ENCODE measurements at regions not wholly inside any gene's neighbourhood (a gene's known extent, or its start where the extent isn't known, plus 50 kb on each side); places are given as distances from the start of the nearest gene placed in this dataset.

DNA sequence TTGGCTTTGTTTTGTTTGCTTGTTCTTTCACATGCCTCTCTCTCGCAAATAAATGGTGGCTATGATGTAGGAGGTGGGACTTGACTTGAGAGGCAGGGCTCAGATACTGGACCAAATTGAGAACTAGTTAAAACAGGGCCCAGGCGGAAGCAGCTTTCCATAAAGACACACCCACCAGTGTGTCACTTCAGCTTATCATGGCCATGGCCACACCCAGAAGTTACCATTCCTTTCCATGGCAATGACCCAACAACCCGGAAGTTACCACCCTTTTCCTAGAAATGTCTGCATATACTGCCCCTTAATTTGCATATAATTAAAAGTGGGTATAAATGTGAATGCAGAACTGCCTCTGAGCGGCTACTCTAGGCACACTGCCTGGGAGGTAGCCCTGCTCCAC lies 62.6 kb upstream of the CNTN4 start (continued):
- TF ChIP-seq KLF16 (IDR thresholded peaks at IDR 0.05) (no peak), SLC30A9 (CRISPR knock-in tag; IDR thresholded peaks at IDR 0.05) (no peak), MXI1 (IDR thresholded peaks at IDR 0.05; ENCODE audit: low read depth, low read length) (no peak)

GRCh38 chr3:2041931-2042330 lies 56.7 kb upstream of the CNTN4 start:
- intact Hi-C loops (cut with micrococcal nuclease), result no loop called here
- no TSS peak for BruUV-seq (replicated peaks)
- Histone ChIP-seq H3K9ac (ENCODE audit: insufficient read depth in 1 of 2, low read depth in 2 of 2, low read length in 2 of 2) (no peak overlapping the region), H3K9me1 (ENCODE audit: control insufficient read depth, insufficient read depth, low read length) (no peaks in the 10 kb centered on the region), H3K4me2 (ENCODE audit: insufficient read depth, low read length) (no peak overlapping the region), H3K4me3 (no peak overlapping the region), H4K20me1 (replicated peaks; ENCODE audit: control insufficient read depth, insufficient read depth, low read length) (no peaks in the 10 kb centered on the region), H3K36me3 (ENCODE audit: control insufficient read depth, insufficient read depth, low read length) (no peaks in the 10 kb centered on the region), H3K9me3 (replicated peaks; ENCODE audit: control insufficient read depth, insufficient read depth, low read depth, low read length) (peaks cover 2% of the 10 kb centered on the region), H3K4me1 (replicated peaks in 1 of 2; ENCODE audit: control insufficient read depth in 2 of 2, insufficient read depth in 2 of 2, low read length in 2 of 2) (no peaks in the 10 kb centered on the region), H3K79me2 (ENCODE audit: control insufficient read depth, insufficient read depth, low read length) (no peaks in the 10 kb centered on the region), H2AFZ (ENCODE audit: low read depth, low read length) (no peak overlapping the region), H3K27me3 (ENCODE audit: control insufficient read depth in 2 of 2, insufficient read depth in 2 of 2, low read length in 2 of 2) (no peaks in the 10 kb centered on the region), H3K27ac (ENCODE audit: extremely low read depth, low read depth, low read length) (no peak overlapping the region)
- CTCF ChIA-PET (ENCODE audit: low intra/inter-chr PET ratio), result no interaction called here
- in situ Hi-C loops (cut with MboI), result no loop called here
- WGBS (ENCODE audit: insufficient coverage, low coverage, missing lambda C conversion rate), result 4% methylated on average over 3 of the region's 3 CpGs
- no peak for FAIRE-seq
- no peak for DNase-seq (ENCODE audit: extremely low read depth in 1 of 4, low spot score in 3 of 4)
- POLR2A ChIA-PET, result no interaction called here
- no peak for ATAC-seq
- TF ChIP-seq HDAC8 (tag; IDR thresholded peaks at IDR 0.05), result no peak
- no peak for TF ChIP-seq ZKSCAN1 (IDR thresholded peaks at IDR 0.05; ENCODE audit: low read depth, low read length)
- no peak for TF ChIP-seq NR2C1 (IDR thresholded peaks at IDR 0.05)
- no peak for TF ChIP-seq NR2C1 (tag; IDR thresholded peaks at IDR 0.05)
- no peak for TF ChIP-seq ADNP (tag; IDR thresholded peaks at IDR 0.05)
- TF ChIP-seq ZNF197 (CRISPR knock-in tag; IDR thresholded peaks at IDR 0.05; ENCODE audit: low read depth), result no peak
- TF ChIP-seq, protein P1, sequence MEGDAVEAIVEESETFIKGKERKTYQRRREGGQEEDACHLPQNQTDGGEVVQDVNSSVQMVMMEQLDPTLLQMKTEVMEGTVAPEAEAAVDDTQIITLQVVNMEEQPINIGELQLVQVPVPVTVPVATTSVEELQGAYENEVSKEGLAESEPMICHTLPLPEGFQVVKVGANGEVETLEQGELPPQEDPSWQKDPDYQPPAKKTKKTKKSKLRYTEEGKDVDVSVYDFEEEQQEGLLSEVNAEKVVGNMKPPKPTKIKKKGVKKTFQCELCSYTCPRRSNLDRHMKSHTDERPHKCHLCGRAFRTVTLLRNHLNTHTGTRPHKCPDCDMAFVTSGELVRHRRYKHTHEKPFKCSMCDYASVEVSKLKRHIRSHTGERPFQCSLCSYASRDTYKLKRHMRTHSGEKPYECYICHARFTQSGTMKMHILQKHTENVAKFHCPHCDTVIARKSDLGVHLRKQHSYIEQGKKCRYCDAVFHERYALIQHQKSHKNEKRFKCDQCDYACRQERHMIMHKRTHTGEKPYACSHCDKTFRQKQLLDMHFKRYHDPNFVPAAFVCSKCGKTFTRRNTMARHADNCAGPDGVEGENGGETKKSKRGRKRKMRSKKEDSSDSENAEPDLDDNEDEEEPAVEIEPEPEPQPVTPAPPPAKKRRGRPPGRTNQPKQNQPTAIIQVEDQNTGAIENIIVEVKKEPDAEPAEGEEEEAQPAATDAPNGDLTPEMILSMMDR (IDR thresholded peaks at IDR 0.05 in 2 of 3, conservative IDR thresholded peaks at IDR 0.05 in 1 of 3; ENCODE audit: insufficient read depth in 2 of 3, low read depth in 1 of 3, low read length in 3 of 3), result no peak
- no peak for TF ChIP-seq TEAD2 (tag; IDR thresholded peaks at IDR 0.05)
- no peak for TF ChIP-seq ZNF12 (CRISPR knock-in tag; IDR thresholded peaks at IDR 0.05)
- TF ChIP-seq ZNF143 (CRISPR knock-in tag; IDR thresholded peaks at IDR 0.05), result no peak
- TF ChIP-seq KAT8 (IDR thresholded peaks at IDR 0.05; ENCODE audit: low read depth), result no peak
- no peak for TF ChIP-seq ZFP36 (IDR thresholded peaks at IDR 0.05; ENCODE audit: low read depth, low read length, partially characterized antibody)
- TF ChIP-seq RUNX1 (IDR thresholded peaks at IDR 0.05; ENCODE audit: low read depth), result no peak
- TF ChIP-seq, protein P2, sequence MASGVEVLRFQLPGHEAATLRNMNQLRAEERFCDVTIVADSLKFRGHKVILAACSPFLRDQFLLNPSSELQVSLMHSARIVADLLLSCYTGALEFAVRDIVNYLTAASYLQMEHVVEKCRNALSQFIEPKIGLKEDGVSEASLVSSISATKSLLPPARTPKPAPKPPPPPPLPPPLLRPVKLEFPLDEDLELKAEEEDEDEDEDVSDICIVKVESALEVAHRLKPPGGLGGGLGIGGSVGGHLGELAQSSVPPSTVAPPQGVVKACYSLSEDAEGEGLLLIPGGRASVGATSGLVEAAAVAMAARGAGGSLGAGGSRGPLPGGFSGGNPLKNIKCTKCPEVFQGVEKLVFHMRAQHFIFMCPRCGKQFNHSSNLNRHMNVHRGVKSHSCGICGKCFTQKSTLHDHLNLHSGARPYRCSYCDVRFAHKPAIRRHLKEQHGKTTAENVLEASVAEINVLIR (CRISPR knock-in tag; IDR thresholded peaks at IDR 0.05), result no peak
- TF ChIP-seq, protein P3, sequence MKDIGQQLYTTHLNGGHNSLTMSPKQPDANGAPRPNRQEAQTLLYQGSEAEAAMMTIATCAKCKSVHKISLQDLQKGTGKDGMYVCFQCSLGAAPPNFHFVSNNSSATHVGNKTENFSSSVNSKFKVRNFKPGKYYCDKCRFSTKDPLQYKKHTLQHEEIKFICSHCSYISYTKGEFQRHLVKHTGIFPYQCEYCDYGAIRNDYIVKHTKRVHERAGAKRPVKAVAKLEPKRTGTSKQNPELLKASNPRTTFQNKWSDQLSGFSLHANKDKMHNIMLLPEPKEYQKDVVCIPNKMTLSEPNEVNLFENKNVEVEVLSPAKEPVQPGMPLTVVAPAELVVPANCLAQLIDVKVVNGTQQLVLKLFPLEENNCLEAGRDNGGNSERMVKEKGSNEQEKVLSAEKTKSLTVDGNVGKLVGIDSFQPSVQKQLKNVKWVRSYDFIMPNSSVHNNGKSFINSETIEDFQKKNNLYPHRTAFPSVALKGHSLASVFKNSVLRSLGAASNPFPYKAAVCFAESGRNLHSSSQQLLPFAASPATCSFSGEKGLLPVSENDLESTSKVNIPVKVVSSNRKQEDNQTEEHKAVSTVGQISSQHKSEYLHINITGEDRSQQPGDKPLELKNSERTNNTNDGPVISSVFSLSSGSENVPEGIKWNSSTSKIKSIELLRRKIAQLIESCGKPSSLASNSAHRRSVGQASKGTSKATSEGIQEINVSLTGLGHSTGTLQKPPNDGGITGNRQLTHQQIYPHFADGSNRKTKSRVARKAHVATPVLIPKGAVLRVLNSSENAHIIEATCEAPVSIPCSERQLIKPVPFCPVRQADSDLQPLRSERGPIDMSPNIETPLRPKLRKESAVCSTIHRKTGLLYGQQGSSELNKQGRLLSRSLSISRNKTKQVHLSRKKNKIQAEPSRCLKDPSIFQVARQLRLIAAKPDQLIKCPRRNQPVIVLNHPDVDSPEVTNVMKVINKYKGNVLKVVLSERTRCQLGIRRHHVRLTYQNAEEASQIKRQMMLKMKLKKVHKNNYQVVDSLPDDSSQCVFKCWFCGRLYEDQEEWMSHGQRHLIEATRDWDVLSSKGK (CRISPR knock-in tag; IDR thresholded peaks at IDR 0.05), result no peak
